ENCODE measurements at regions not wholly inside any gene's neighbourhood (a gene's known extent, or its start where the extent isn't known, plus 50 kb on each side); places are given as distances from the start of the nearest gene placed in this dataset.
A peak's percentile ranks its signal among the peaks of the same experiment; 100 is the strongest.

- no peak for DNase-seq (ENCODE audit: low spot score)
Measured at GRCh38 chr1:209328196-209328595, 255.3 kb upstream of the CAMK1G start.

GRCh38 chr1:209335178-209335577 is 248.3 kb upstream of the CAMK1G start:
- DNase-seq (ENCODE audit: low spot score): peak; percentile 31

GRCh38 chr1:209341146-209341545 is 242.4 kb upstream of the CAMK1G start:
- DNase-seq (ENCODE audit: low spot score): no peak

GRCh38 chr1:209341673-209342420 is 241.7 kb upstream of the CAMK1G start:
- DNase-seq (ENCODE audit: low spot score): no peak

- no peak for DNase-seq (ENCODE audit: low spot score)
Measured at GRCh38 chr1:209342441-209343175, 240.9 kb upstream of the CAMK1G start.

GRCh38 chr1:209343511-209343910 is 240.0 kb upstream of the CAMK1G start:
- DNase-seq (ENCODE audit: low spot score): no peak

- no peak for DNase-seq (ENCODE audit: low spot score)
Measured at GRCh38 chr1:209344156-209344555, 239.4 kb upstream of the CAMK1G start.

- DNase-seq (ENCODE audit: low spot score): no peak
Measured at GRCh38 chr1:209349363-209350308, 233.9 kb upstream of the CAMK1G start.

- no peak for DNase-seq (ENCODE audit: low spot score)
Measured at GRCh38 chr1:209353053-209353452, 230.5 kb upstream of the CAMK1G start.

GRCh38 chr1:209354111-209354839 is 229.2 kb upstream of the CAMK1G start:
- peak; percentile 52 for DNase-seq (ENCODE audit: low spot score)

GRCh38 chr1:209354840-209355165 is 228.7 kb upstream of the CAMK1G start:
- no peak for DNase-seq (ENCODE audit: low spot score)

- no peak for DNase-seq (ENCODE audit: low spot score)
Measured at GRCh38 chr1:209355415-209355814, 228.1 kb upstream of the CAMK1G start.

GRCh38 chr1:209356976-209357377 is 226.5 kb upstream of the CAMK1G start:
- DNase-seq (ENCODE audit: low spot score): no peak

GRCh38 chr1:209363112-209363511 is 220.4 kb upstream of the CAMK1G start:
- no peak for DNase-seq (ENCODE audit: low spot score)

- no peak for DNase-seq (ENCODE audit: low spot score)
Measured at GRCh38 chr1:209364716-209365115, 218.8 kb upstream of the CAMK1G start.

- no peak for DNase-seq (ENCODE audit: low spot score)
Measured at GRCh38 chr1:209367061-209367772, 216.3 kb upstream of the CAMK1G start.

GRCh38 chr1:209368864-209369598 is 214.5 kb upstream of the CAMK1G start:
- no peak for DNase-seq (ENCODE audit: low spot score)

- no peak for DNase-seq (ENCODE audit: low spot score)
Measured at GRCh38 chr1:209370241-209370995, 213.1 kb upstream of the CAMK1G start.

- DNase-seq (ENCODE audit: low spot score): no peak
Measured at GRCh38 chr1:209375097-209375496, 208.4 kb upstream of the CAMK1G start.

Measured in HuH-7 (cell line).